Stomach (tissue), 8 donors: ENCODE measurements at regions not wholly inside any gene's neighbourhood (a gene's known extent, or its start where the extent isn't known, plus 50 kb on each side); places are given as distances from the start of the nearest gene placed in this dataset.

Experiments
- DNase-seq, 2 donors: peaks; one replicate each; pipeline versions ENCODE4 v3.0.0 to v3.0.0-alpha.2; 2013 to 2019
- H3K27ac ChIP-seq, 5 donors: fragments of 200-600 bp in 4 of 5; sonication (generic) in 4 of 5; one replicate each; pipeline ENCODE4 v1.5.1; 2013 to 2019; ENCODE audit warnings: mild to moderate bottlenecking in 1 of 5, moderate library complexity in 1 of 5
- H3K27me3 ChIP-seq, 3 donors: fragments of 200-600 bp; sonication (generic); one replicate each; pipeline ENCODE4 v1.5.1; 2017 to 2019; ENCODE audit warnings: mixed run types in 1 of 3
- H3K36me3 ChIP-seq, 4 donors: fragments of 200-600 bp; sonication (generic); 1 replicate in 3 of 4; 2 replicates in 1 of 4; pipeline ENCODE4 v1.5.1; 2016 to 2019
- H3K4me1 ChIP-seq, 4 donors: fragments of 200-600 bp; sonication (generic); one replicate each; pipeline ENCODE4 v1.5.1; 2016 to 2019
- H3K4me3 ChIP-seq, 4 donors: fragments of 200-600 bp; sonication (generic) in 3 of 4; one replicate each; pipeline ENCODE4 v1.5.1; 2016 to 2019; ENCODE audit warnings: mild to moderate bottlenecking in 1 of 4
- H3K9me3 ChIP-seq, 4 donors: fragments of 200-600 bp; sonication (generic); one replicate each; pipeline ENCODE4 v1.5.1; 2016 to 2019
- CTCF ChIP-seq, 7 experiments: fragments of 450-650 bp in 4 of 7; fragments of 200-600 bp in 3 of 7; sonication (generic) in 3 of 7; IDR thresholded peaks; one replicate each; pipeline ENCODE4 v1.5.1; 2016 to 2019; ENCODE audit warnings: antibody characterized with exemption in 7 of 7, control low read depth in 2 of 7, mild to moderate bottlenecking in 1 of 7
- EP300 ChIP-seq: sonication (generic); formaldehyde crosslinking; IDR thresholded peaks from one replicate; pipeline ENCODE4 v1.6.1; 2017; ENCODE audit warnings: antibody characterized with exemption
- POLR2A ChIP-seq, 4 donors: fragments of 450-650 bp; IDR thresholded peaks; one replicate each; pipeline ENCODE4 v1.6.1; 2016; ENCODE audit warnings: antibody characterized with exemption in 4 of 4, control low read depth in 2 of 4, mild to moderate bottlenecking in 1 of 4, moderate library complexity in 1 of 4
- POLR2AphosphoS5 ChIP-seq, 3 donors: sonication (generic); formaldehyde crosslinking; IDR thresholded peaks; one replicate each; pipeline ENCODE4 v1.6.1; 2016; ENCODE audit warnings: antibody characterized with exemption in 3 of 3
- WGBS, 5 donors: extraction: QIAGEN DNeasy Blood & Tissue Kit in 3 of 5; methylation state at CpG; one replicate each; pipeline versions ENCODE4 v1.1.5 to v1.1.7; 2013 to 2018; 5-methylcytosine and 5-hydroxymethylcytosine counted together
- intact Hi-C: fragments of 100-400 bp; cut with DNase I; formaldehyde crosslinking; loops from one replicate; pipeline ENCODE4 v1.15.1; 2023; ENCODE audit warnings: low total_unique reads
- donor health status: healthy with polysubstance abuse.
- donor health status: Bipolar disorder and iron deficiency.
- donor health status: healthy.

GRCh38 chr17:55644346-55644745 is 78.3 kb downstream of the TMEM100 start:
- Histone ChIP-seq H3K36me3 (no peaks in the 10 kb centered on the region), H3K27ac (no peak overlapping the region), H3K4me1 (peaks cover 0 to 8% (median 3%) of the 10 kb centered on the region in 4 donors), H3K4me3 (no peak overlapping the region), H3K9me3 (no peaks in the 10 kb centered on the region), H3K27me3 (no peaks in the 10 kb centered on the region)
- no peak for TF ChIP-seq POLR2A (IDR thresholded peaks at IDR 0.05)
- intact Hi-C loops, result no loop called here
- WGBS, 5 donors, result 69 to 81% (median 79%) methylated on average over 5 of the region's 5 CpGs
- no peak for DNase-seq

DNA sequence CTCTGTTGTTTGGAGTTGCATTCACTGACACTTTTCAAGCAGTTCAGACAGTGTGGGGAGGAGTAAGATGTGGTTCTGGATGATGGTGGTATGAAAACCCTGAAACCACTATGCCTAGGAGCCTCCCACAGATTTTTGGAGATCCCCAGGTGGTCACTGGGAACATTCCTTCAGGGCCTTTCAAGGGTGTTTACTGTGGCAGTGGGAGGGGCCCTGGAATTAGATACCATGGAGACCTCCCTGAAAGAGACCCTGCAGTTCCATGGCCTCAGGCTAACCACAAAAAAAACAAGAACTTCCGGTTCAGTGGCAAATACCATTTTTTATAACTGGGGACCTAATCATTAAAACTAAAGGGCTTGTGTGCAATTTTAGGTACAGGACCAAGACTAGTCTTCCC is 79.9 kb downstream of the TMEM100 start:
- Histone ChIP-seq H3K4me3 (no peak overlapping the region), H3K27me3 (no peaks in the 10 kb centered on the region), H3K27ac (no peak overlapping the region), H3K9me3 (no peaks in the 10 kb centered on the region), H3K4me1 (peaks cover 0 to 8% (median 3%) of the 10 kb centered on the region in 4 donors), H3K36me3 (no peaks in the 10 kb centered on the region)
- WGBS, 5 donors, result 20 to 47% (median 25%) methylated on average over 1 of the region's 1 CpG
- intact Hi-C loops, result no loop called here
- DNase-seq, result no peak
- no peak for TF ChIP-seq EP300
- TF ChIP-seq POLR2AphosphoS5 (IDR thresholded peaks at IDR 0.05), result no peak
- TF ChIP-seq CTCF (IDR thresholded peaks at IDR 0.05), result no peak
- TF ChIP-seq POLR2A (IDR thresholded peaks at IDR 0.05), result no peak

- no peaks in the 10 kb centered on the region for H3K27me3 ChIP-seq
- no peak overlapping the region for H3K27ac ChIP-seq
- H3K4me1 ChIP-seq, result peaks cover 0 to 8% (median 3%) of the 10 kb centered on the region in 4 donors
- peak; percentile 49 to 84 for DNase-seq
- no peaks in the 10 kb centered on the region for H3K36me3 ChIP-seq
- WGBS, 5 donors, result 31 to 59% (median 43%) methylated on average over 3 of the region's 3 CpGs
- TF ChIP-seq EP300 (no peak), CTCF (IDR thresholded peaks at IDR 0.05) (peak in 4 of 7 experiments; percentile 15 to 42 (median 28)), POLR2A (IDR thresholded peaks at IDR 0.05) (no peak), POLR2AphosphoS5 (IDR thresholded peaks at IDR 0.05) (no peak)
- no peaks in the 10 kb centered on the region for H3K9me3 ChIP-seq
- intact Hi-C loops, result no loop called here
- H3K4me3 ChIP-seq, result no peak overlapping the region
Measured at GRCh38 chr17:55641676-55642081, 81.0 kb downstream of the TMEM100 start.

GRCh38 chr17:55639096-55639495 is 83.6 kb downstream of the TMEM100 start:
- no peaks in the 10 kb centered on the region for H3K9me3 ChIP-seq
- H3K27me3 ChIP-seq, result no peaks in the 10 kb centered on the region
- no peaks in the 10 kb centered on the region for H3K36me3 ChIP-seq
- 64 to 71% (median 67%) methylated on average over 4 of the region's 4 CpGs for WGBS, 5 donors
- H3K4me1 ChIP-seq, result peaks cover 0 to 27% (median 15%) of the 10 kb centered on the region in 4 donors
- TF ChIP-seq POLR2A (IDR thresholded peaks at IDR 0.05) (no peak), POLR2AphosphoS5 (IDR thresholded peaks at IDR 0.05) (no peak), CTCF (IDR thresholded peaks at IDR 0.05) (no peak), EP300 (no peak)
- no peak overlapping the region for H3K4me3 ChIP-seq
- no peak overlapping the region for H3K27ac ChIP-seq
- DNase-seq, result no peak
- intact Hi-C loops, result no loop called here

- intact Hi-C loops, result no loop called here
- H3K36me3 ChIP-seq, result no peaks in the 10 kb centered on the region
- DNase-seq, result peak in 1 of 2 donors; percentile 45
- peak overlapping the region in 2 of 5 donors; percentile 20 to 33 for H3K27ac ChIP-seq
- no peak for TF ChIP-seq EP300
- no peak for TF ChIP-seq POLR2A (IDR thresholded peaks at IDR 0.05)
- no peak for TF ChIP-seq POLR2AphosphoS5 (IDR thresholded peaks at IDR 0.05)
- TF ChIP-seq CTCF (IDR thresholded peaks at IDR 0.05), result no peak
- WGBS, 5 donors, result 20 to 27% (median 24%) methylated on average over 5 of the region's 5 CpGs
- no peaks in the 10 kb centered on the region for H3K27me3 ChIP-seq
- H3K4me3 ChIP-seq, result no peak overlapping the region
- no peaks in the 10 kb centered on the region for H3K9me3 ChIP-seq
- H3K4me1 ChIP-seq, result peaks cover 0 to 21% (median 11%) of the 10 kb centered on the region in 4 donors
Measured at GRCh38 chr17:55635253-55635914, 87.3 kb downstream of the TMEM100 start.
